ENCODE measurements at regions not wholly inside any gene's neighbourhood (a gene's known extent, or its start where the extent isn't known, plus 50 kb on each side); places are given as distances from the start of the nearest gene placed in this dataset.

DNA sequence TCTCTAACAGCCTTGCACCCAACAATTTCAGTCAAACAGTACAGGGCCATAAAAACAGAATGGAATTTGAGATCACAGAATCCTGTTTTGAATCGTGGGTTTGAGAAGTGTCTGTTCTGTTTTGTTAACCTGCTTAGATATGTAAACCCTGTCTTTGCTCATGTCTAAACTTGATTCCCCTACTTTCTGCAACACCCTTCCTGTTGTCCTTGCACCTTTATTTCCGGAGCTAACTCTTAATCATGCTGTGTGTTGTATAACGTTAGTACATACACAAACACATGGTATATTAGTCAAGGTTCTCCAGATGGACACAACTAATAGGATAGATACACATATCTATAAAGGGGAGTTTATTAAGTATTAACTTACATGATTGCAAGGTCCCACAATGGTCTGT, 2229.2 kb upstream of the C9orf72 start:
- no peak for DNase-seq (ENCODE audit: extremely low read depth, low read depth)
- TF ChIP-seq CTCF (IDR thresholded peaks at IDR 0.05; ENCODE audit: low read depth, low read length): no peak

DNA sequence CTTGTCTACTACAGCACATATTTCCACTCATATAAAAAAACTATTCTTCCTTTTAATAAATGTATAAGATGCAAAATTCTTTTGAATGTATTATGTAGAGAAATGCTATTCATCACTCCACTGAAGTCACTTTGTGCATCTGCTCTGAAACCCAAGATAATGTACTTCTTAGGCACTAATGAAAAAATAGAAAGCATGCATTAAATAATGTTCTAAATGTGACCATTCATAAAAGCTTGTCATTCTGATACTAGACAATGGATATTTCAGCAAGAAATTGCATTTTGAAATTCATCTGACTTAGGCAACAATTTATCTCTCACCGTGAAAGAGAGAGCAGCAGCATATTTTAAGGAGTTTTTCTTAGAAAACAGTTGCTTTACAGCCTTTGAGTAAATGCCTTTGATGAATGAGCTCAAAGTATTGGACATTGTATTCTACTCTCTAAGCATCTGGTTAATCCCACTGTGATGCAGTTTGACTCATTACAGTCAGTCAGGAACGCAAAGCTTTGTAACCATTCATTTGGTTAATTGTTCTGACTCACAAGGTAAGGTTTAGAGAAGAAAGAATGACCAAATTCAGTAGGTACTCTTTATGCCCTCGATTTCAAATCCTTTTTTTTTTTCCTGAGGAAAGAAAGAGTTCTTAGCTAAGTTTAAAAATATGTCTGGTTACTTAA, 2233.8 kb upstream of the C9orf72 start:
- TF ChIP-seq CTCF (IDR thresholded peaks at IDR 0.05; ENCODE audit: low read depth, low read length): no peak
- no peak for DNase-seq (ENCODE audit: extremely low read depth, low read depth)

GRCh38 chr9:29816954-29817703, 2243.8 kb upstream of the C9orf72 start:
- DNase-seq (ENCODE audit: extremely low read depth, low read depth): no peak
- no peak for TF ChIP-seq CTCF (IDR thresholded peaks at IDR 0.05; ENCODE audit: low read depth, low read length)

GRCh38 chr9:29822458-29822857, 2249.2 kb upstream of the C9orf72 start:
- no peak for TF ChIP-seq CTCF (IDR thresholded peaks at IDR 0.05; ENCODE audit: low read depth, low read length)
- no peak for DNase-seq (ENCODE audit: extremely low read depth, low read depth)

GRCh38 chr9:29826421-29826820, 2253.1 kb upstream of the C9orf72 start:
- TF ChIP-seq CTCF (IDR thresholded peaks at IDR 0.05; ENCODE audit: low read depth, low read length): no peak
- DNase-seq (ENCODE audit: extremely low read depth, low read depth): no peak

GRCh38 chr9:29830821-29831220, 2257.5 kb upstream of the C9orf72 start:
- no peak for TF ChIP-seq CTCF (IDR thresholded peaks at IDR 0.05; ENCODE audit: low read depth, low read length)
- no peak for DNase-seq (ENCODE audit: extremely low read depth, low read depth)

DNA sequence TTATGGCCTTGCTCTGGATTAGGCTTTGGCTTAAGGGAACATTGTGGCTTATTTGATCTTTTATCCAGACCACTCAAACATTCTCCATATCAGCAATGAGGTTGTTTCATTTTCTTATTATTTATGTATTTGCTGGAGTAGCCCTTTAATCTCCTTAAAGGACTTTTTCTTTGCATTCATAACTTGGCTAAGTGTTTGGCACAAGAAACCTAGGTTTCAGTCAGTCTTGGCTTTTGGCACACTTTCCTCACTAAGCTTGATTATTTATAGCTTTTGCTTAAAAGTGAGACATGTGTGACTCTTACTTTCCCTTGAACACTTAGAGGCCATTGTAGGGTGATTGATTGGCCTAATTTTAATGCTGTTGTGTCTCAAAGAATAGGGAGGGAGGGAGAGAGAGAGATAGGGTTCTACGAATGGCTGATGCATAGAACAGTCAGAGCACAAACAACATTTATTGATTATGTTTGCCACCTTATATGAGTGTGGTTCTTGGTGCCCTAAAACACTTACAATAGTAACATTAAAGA, 2265.3 kb upstream of the C9orf72 start:
- DNase-seq (ENCODE audit: extremely low read depth, low read depth): no peak

More for the DNA sequence above, 2265.3 kb upstream of the C9orf72 start:
- TF ChIP-seq CTCF (IDR thresholded peaks at IDR 0.05; ENCODE audit: low read depth, low read length): no peak

Measured in AG09319 (cell line).